ENCODE measurements at regions not wholly inside any gene's neighbourhood (a gene's known extent, or its start where the extent isn't known, plus 50 kb on each side); places are given as distances from the start of the nearest gene placed in this dataset.
"Not testable (repeated sequence)": the region's sequence is repeated elsewhere in the genome, so short reads cannot be mapped to it uniquely, and the experiment has no call there.

DNA sequence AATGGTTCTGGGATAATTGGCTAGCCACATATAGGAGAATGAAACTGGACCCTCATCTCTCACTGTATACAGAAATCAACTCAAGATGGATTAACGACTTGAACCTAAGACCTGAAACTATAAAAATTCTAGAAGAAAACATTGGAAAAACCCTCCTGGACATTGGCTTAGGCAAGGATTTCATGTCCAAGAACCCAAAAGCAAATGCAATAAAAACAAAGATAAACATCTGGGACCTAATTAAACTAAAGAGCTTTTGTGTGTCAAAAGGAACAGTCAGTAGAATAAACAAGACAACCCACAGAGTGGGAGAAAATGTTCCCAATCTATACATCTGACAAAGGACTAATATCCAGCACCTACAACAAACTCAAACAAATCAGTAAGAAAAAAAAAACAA, 524.3 kb upstream of the CADM1 start:
- not testable (repeated sequence) for DNase-seq

GRCh38 chr11:115999437-115999836, 495.2 kb upstream of the CADM1 start:
- no peak for DNase-seq

- peak; percentile 84 to 86 for DNase-seq
Observed at GRCh38 chr11:115996808-115997188, 492.6 kb upstream of the CADM1 start.

DNA sequence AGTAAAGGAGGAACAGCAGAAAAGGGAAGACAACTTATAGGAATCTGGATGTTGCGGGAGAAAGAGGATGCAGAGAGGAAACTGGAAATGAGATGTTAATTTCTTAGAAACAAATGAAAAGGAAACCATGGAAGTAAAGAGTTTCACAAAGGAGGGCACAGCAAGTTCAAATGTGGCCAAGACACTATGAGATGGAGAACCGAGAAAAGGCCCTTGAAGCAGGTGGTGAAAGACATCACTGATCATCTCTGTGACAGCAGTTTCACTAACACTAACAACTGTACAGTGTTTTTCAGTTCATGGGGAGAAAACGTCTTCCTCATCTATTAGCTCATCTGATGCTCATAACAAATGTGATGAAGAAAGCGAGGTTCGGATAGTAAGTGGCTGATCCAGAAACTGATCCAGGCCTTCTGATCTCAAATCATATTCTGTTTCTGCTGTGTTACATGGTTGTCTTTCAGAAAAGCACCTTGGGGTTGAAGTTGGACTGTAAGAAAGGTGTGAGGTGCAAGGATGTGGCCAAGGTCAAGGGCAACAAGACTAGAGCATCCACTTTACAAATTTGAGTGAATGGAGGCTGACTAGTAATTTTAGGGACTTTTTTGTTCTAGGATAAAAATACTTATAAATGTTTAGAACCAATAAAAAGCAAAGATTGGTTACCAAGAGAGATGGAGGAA, 492.1 kb upstream of the CADM1 start:
- DNase-seq, result peak; percentile 2 to 6

DNA sequence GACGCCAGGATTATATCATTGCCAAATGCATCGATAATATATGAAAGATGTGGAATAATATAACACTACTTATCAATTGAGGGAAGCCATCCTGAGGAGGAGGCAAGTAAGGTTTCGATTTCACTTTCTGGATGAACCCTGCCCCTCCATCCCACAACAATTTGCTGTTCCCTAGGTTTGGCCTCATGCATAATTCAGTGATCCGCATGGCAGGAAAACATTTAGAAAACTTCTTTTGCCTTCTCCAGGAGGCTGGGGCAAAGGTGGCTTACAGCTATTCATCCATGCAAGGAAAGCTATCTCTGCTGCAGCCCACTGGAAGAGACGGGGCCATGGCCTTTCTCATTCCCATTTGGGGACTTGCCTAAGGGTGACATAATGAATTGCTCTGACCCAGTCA, 489.4 kb upstream of the CADM1 start:
- DNase-seq, result no peak

- peak; percentile 14 to 44 for DNase-seq
Observed at GRCh38 chr11:115990004-115990447, 485.8 kb upstream of the CADM1 start.

DNA sequence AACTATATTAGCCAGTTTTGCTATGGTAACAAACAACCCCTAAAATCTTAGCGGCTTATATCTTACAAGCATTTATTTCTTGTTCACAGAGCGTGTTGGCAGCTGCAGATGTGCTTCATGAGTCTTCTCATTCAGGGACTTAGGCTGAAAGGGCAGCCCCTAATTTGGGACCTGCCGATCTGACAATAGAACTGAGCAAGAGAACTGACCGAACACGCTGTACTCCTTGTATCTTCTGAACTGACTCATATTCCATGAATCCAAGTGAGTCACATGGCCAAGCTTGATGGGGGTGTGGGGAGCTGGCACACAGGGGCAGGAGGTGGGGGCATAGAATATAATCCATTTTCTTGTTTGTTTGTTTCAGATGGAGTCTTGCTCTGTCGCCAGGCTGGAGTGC, 481.7 kb upstream of the CADM1 start:
- DNase-seq, result no peak

DNA sequence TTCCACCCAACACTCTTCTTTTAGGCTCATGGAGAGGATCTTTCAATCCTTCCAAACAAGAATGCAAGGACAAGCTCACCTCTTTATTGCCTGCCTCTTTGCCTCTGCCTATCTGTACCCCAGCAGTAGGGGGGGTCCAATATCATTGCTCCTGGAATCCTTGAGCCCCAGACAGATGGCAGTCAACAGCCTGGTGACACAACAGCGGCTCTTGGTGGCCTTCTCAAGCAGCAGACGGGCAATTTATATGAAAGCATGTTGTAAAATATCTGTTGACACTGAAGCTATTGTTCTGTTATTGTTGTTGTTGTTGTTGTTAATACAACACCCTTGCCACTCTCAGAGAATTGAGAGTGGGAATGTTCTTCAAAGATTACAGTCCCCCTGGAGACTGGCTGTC, 480.0 kb upstream of the CADM1 start:
- no peak for DNase-seq

DNA sequence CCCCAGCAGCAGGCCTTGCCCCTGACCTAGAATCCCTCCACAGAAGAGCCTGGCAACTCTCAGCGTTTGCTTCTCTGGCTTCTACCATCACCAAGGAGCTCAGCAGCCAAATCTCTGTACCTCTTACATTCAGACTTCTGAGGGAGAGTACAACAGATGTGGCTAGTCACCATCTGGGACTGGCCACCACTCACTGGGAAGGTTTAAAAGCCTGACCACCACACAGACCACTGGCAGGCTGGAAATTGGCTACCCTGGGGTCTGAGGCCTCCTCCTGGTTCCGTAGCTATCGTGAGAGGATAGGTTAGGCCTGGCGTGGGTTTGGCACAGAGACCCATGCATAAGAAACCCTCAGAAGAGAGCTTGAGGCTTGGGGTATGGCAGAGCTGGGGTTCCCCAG, 478.5 kb upstream of the CADM1 start:
- DNase-seq, result no peak

DNA sequence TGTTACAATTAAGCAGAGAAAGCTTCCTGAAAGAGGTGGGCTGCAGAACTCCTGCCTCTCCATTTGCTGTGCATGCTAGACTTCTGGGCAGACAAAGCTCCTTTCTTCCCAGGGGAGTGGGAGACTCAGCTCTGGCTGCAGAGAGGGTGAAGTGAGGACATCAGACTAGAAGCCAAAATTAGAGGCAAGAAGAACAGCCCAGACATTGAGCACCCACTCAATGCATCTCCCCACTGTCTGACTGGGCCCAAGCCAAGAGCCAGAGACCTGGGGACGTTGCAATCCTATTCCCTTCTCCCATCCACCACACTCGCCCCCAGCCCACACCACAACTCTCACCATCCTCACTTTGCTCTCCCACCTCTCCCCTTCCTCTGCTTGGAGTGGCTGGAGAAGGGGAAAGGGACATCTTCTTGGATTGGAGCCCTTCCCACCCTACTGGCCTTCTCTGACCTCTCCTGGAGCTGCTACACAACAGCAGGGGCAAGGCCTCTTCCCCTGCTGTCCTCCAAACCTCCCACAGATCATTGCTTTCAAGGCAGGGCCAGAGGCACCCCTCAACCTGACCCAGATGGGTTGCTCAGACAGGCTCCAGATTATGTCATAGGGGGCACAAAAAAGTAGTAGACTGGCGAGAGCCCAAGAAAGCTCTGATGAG, 477.7 kb upstream of the CADM1 start:
- no peak for DNase-seq

- DNase-seq, result no peak
Observed at GRCh38 chr11:115981104-115981481, 476.9 kb upstream of the CADM1 start.

- DNase-seq, result peak in 1 of 2 donors; percentile 19
Observed at GRCh38 chr11:115980337-115981103, 476.3 kb upstream of the CADM1 start.

DNA sequence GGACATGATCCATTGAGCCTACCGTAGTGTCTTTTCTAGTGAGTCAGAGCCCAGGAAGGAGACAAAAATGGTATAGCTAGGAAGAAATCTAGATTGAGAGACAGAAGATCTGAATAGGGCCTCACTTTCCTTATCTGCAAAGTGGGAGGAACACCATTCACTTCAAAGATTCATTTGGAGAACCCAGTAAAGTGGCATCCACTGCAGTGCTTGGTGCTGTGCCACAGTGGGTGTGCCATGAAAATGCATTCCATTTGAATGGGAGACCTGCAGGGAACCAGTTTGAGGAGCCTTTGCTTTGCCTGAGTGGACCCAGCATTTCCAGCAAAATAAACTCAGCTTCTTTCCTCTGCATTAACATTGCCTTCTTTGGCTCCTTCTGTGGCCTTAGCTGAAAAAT, 470.5 kb upstream of the CADM1 start:
- DNase-seq, result no peak

DNA sequence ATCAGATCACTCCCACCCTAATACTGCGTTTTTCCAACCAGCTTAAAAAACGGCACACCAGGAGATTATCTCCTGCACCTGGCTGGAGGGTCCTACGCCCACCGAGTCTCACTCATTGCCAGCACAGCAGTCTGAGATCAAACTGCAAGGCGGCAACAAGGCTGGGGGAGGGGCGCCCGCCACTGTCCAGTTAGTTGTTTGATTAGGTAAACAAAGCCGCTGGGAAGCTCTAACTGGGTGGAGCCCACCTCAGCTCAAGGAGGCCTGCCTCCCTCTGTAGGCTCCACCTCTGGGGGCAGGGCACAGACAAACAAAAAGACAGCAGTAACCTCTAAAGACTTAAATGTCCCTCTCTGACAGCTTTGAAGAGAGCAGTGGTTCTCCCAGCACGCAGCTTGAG, 463.0 kb upstream of the CADM1 start:
- not testable (repeated sequence) for DNase-seq

- DNase-seq, result no peak
Observed at GRCh38 chr11:115965767-115966504, 461.7 kb upstream of the CADM1 start.

DNA sequence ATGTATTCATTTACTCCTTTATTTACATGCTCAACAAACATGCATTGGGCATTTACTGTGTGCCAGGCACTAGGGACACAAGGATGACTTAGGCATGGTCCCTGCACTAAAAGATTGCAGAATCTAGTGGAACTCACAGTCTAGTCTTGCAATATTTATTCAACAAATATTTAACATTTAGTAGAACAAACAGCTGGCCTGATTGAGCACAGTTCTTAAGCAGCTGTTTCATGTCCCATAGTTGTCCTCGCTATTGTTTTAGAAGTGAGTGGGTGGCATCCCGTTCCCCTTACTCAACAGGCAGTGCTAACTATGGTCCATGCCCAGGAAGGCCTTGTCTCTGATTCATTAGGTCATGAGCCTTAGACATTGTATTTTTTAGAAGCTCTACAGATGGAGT, 459.9 kb upstream of the CADM1 start:
- DNase-seq, result no peak

DNA sequence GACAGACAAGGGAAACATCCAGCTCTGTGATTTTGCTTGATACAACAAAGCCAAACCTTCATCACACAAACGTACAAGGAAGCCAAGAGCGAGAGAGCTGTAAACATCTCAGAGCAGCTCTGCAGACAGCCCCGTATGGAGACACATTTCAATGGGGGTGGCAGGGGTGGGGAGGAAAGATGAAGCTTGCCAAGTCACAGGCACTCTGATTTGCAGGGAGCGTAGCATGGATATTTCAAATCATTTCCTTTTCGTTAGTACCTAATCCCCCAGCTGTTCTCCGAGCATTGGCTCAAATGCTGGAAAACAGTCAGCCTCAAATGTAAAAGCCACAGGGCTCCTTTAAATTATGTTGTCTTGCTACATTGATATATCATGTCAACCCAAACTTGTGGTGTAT, 458.9 kb upstream of the CADM1 start:
- DNase-seq, result no peak

DNA sequence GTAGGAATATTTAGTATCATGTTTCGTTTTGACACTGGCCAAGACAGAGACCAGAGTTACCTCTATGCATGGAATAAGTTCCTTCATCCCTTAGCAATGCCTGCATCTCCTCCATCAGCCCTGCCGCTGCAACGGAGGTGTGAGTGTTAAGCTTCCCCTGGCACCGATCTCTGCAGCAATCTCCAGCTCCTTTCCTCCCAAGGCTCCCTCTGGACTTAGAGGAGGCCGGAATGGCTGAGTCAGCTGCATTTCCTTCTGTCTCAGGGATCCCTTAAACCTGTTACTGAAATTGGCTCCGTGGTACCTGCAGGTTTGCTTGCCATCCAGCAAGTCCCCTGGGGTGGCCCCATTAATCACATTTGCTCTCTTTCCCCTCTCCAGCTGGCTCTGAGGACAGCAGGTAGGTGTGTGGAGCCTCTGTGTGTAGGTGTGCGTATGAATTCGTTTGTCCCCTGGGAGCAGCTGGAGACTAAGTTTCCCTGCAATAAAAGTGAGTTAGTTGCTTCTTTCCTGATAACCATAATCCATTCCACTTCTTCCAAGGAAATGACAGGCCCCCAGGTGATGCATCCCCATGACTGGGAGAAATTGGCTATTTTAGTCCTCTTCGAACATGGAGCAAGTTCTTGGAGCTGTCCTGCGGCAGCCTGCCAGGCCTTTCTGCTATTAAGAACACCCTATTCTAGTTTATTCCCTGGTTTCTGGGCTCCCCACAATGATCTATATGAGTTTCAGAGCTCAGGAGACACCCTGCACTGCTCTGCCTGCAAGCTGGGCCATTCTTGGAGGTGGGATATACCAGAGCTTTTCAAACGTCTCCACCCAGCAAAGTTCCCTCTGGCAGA, 457.2 kb upstream of the CADM1 start:
- DNase-seq, result no peak

DNA sequence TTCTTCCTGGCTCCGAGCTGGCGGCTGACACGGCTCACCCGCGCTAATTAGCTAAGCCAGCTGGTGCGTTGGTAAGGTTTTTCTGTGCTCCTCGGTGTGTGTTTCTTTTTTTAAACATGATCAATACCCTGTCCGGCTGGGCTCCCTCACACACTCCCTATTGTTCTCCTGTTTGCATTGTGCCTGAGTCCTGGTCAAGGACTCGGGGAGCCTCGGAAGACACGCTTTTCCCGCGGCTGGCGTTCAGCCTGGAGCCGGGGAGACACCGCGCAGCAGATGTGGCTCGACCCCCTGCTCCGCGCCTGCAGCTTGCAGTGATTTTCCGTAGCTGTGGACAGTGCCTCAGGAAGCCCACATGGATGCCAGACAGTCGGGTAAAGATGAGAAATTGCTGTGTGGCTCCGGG, 454.9 kb upstream of the CADM1 start:
- no peak for DNase-seq

- no peak for DNase-seq
Observed at GRCh38 chr11:115958089-115959000, 454.1 kb upstream of the CADM1 start.

DNA sequence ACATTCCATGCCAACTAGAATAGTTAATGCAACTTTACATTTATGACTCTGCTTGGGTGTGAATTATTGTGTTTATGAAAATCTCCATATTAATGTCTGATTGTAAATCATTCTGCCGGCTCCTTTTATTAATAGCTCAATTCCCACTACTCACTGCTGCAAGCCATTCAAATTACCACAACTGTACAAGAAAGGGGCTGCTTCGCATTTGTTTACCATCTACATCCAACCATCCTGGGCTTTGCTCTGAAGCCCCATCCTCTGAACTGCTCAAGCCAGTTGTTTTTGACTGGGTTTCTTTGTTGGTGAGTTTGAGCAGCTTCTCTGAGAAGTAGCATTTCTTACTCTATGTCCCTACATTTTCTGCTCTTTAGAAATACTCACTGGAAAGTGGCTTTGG, 451.6 kb upstream of the CADM1 start:
- DNase-seq, result no peak
